SK-N-SH treated with all-trans-retinoic acid at 6 μM for 48 hours (cell line): ENCODE measurements at regions not wholly inside any gene's neighbourhood (a gene's known extent, or its start where the extent isn't known, plus 50 kb on each side); places are given as distances from the start of the nearest gene placed in this dataset.

ENCODE experiments used
- ATAC-seq: fragments of 200-7000 bp; cut with Tn5 transposase; 3 replicates; pipeline ENCODE4 v1.9.1; 2020; ENCODE audit warnings: mild to moderate bottlenecking, moderate library complexity
- ARNTL ChIP-seq: fragments of 450-650 bp; formaldehyde crosslinking; IDR thresholded peaks from 2 replicates; pipeline ENCODE4 v1.5.0; 2020; ENCODE audit warnings: low read depth, mild to moderate bottlenecking, moderate library complexity, borderline replicate concordance
- BACH2 ChIP-seq: fragments of 250-450 bp; sonication (Bioruptor Pico); IDR thresholded peaks from 2 replicates; pipeline ENCODE4 v1.9.0; 2021; ENCODE audit warnings: mild to moderate bottlenecking, borderline replicate concordance
- GLIS3 ChIP-seq: fragments of 250-450 bp; sonication (Bioruptor Pico); IDR thresholded peaks from 2 replicates; pipeline ENCODE4 v1.5.0; 2020; ENCODE audit warnings: mild to moderate bottlenecking, moderate library complexity
- OSR1 ChIP-seq: fragments of 250-450 bp; sonication (Bioruptor Pico); IDR thresholded peaks from 2 replicates; pipeline ENCODE4 v1.8.0; 2022; ENCODE audit warnings: moderate library complexity, mild to moderate bottlenecking, inconsistent platforms
- PPARA ChIP-seq: fragments of 250-450 bp; sonication (Bioruptor Pico); IDR thresholded peaks from 2 replicates; pipeline ENCODE4 v1.5.0; 2020; ENCODE audit warnings: mild to moderate bottlenecking, borderline replicate concordance
- SNAI2 ChIP-seq: fragments of 250-450 bp; sonication (Bioruptor Pico); IDR thresholded peaks from 2 replicates; pipeline ENCODE4 v1.5.0; 2020; ENCODE audit warnings: mild to moderate bottlenecking, moderate library complexity
- TOX ChIP-seq: fragments of 250-450 bp; sonication (Bioruptor Pico); IDR thresholded peaks from 2 replicates; pipeline ENCODE4 v1.8.0; 2021; ENCODE audit warnings: mild to moderate bottlenecking, moderate library complexity, borderline replicate concordance
- ZFP30 ChIP-seq: fragments of 450-650 bp; formaldehyde crosslinking; IDR thresholded peaks from 2 replicates; pipeline ENCODE4 v1.5.0; 2022; ENCODE audit warnings: mild to moderate bottlenecking, moderate library complexity
- ZNF565 ChIP-seq: fragments of 450-650 bp; formaldehyde crosslinking; conservative IDR thresholded peaks from 2 replicates; pipeline ENCODE4 v1.5.0; 2020; ENCODE audit warnings: low read depth, mild to moderate bottlenecking, moderate library complexity
- ZNF70 ChIP-seq: fragments of 450-650 bp; formaldehyde crosslinking; IDR thresholded peaks from 2 replicates; pipeline ENCODE4 v1.5.0; 2020; ENCODE audit warnings: mild to moderate bottlenecking, moderate library complexity
- ZNF8 ChIP-seq: fragments of 450-650 bp; formaldehyde crosslinking; IDR thresholded peaks from 2 replicates; pipeline ENCODE4 v1.5.0; 2020; ENCODE audit warnings: mild to moderate bottlenecking, moderate library complexity
- TF ChIP-seq, protein P1 (sequence below): fragments of 250-450 bp; sonication (Bioruptor Pico); IDR thresholded peaks from 2 replicates; pipeline ENCODE4 v1.5.1; 2021; ENCODE audit warnings: mild to moderate bottlenecking, moderate library complexity
- TF ChIP-seq, protein P2 (sequence below): fragments of 250-450 bp; sonication (Bioruptor Pico); IDR thresholded peaks from 2 replicates; pipeline ENCODE4 v1.8.0; 2020; ENCODE audit warnings: mild to moderate bottlenecking, moderate library complexity, borderline replicate concordance
- TF ChIP-seq, protein P3 (sequence below): fragments of 250-450 bp; sonication (Bioruptor Pico); IDR thresholded peaks from 2 replicates; pipeline ENCODE4 v1.5.0; 2020; ENCODE audit warnings: mild to moderate bottlenecking, moderate library complexity
- TF ChIP-seq, protein P4 (sequence below): fragments of 250-450 bp; sonication (Bioruptor Pico); IDR thresholded peaks from 2 replicates; pipeline ENCODE4 v1.8.0; 2021; ENCODE audit warnings: low read depth, mild to moderate bottlenecking, moderate library complexity, borderline replicate concordance

DNA sequence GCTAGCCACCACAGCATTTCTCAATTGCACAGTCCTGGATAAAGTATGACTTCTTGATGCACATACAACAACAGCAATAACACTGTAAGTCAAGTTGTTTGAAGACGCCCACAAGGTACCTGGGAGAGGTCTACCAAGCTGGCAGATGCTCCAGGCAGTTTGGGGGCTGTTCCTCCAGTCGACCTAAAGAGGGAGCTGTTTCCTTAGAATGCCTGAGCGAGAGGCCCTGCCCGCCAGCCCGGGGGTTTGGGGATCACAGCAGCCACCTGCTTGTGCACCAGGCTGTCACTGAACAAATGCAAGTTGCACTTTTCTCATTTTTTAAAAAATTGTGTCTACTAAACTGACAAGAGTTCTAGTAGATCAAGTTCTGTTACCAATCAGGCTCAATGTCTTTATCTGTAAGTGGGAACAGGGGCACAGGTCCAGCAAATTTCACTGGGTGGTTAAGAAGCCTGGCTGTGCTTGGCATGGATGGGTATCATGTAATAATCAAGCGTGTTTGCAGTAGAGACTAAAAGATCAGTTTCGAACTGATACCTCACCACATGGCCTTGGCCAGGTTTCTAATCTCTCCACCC, 193.8 kb upstream of the ADO start:
- TF ChIP-seq, protein P1, sequence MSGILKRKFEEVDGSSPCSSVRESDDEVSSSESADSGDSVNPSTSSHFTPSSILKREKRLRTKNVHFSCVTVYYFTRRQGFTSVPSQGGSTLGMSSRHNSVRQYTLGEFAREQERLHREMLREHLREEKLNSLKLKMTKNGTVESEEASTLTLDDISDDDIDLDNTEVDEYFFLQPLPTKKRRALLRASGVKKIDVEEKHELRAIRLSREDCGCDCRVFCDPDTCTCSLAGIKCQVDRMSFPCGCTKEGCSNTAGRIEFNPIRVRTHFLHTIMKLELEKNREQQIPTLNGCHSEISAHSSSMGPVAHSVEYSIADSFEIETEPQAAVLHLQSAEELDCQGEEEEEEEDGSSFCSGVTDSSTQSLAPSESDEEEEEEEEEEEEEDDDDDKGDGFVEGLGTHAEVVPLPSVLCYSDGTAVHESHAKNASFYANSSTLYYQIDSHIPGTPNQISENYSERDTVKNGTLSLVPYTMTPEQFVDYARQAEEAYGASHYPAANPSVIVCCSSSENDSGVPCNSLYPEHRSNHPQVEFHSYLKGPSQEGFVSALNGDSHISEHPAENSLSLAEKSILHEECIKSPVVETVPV (CRISPR knock-in tag), result no peak
- no peak for TF ChIP-seq ZFP30
- TF ChIP-seq ARNTL (CRISPR knock-in tag), result no peak
- TF ChIP-seq PPARA (CRISPR knock-in tag), result no peak
- peak; percentile 90 for ATAC-seq

DNA sequence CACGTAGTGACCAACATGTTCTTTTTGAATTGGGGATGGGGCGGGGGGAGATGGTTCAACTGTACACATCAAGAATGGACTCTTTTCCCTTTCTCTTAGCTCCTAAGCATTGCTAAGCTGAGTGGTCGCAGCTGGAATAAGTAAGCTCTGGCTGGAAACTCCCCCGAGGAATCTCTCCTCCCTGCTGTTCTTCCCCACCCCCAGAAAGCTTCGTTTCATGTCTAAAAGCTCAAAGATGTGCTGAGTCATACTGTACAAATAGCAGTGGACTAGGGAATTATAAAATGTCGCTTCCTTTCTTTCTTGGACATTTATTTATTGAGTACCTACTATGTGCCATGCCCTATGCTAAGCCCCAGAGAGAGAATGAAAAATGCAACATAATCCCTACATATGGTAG, 191.1 kb upstream of the ADO start:
- ATAC-seq, result no peak
- TF ChIP-seq ZNF70 (CRISPR knock-in tag), result no peak
- no peak for TF ChIP-seq PPARA (CRISPR knock-in tag)
- TF ChIP-seq, protein P1 (CRISPR knock-in tag), result no peak
- TF ChIP-seq ZNF565 (CRISPR knock-in tag), result no peak

DNA sequence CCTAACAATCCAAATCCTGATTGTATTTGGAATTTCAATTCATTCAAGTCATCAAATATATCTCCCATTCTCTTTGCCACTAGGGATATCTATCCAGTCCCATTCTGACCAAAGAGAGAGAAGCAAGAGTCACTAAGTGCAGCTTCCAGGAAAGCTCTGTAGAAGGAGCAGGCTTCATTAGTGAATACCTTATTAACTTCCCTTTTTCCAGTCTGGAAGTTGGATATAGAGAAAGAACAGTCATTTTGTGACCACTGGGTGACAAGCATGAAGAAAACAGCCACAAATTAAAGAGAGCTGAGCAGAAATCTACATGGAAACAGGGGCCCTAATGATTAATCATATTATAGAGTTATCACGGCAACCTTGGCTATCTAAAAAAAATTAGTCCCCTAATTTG, 190.7 kb upstream of the ADO start:
- TF ChIP-seq TOX, result no peak
- TF ChIP-seq GLIS3 (CRISPR knock-in tag), result no peak
- no peak for TF ChIP-seq OSR1 (CRISPR knock-in tag)
- TF ChIP-seq PPARA (CRISPR knock-in tag), result no peak
- TF ChIP-seq, protein P2, sequence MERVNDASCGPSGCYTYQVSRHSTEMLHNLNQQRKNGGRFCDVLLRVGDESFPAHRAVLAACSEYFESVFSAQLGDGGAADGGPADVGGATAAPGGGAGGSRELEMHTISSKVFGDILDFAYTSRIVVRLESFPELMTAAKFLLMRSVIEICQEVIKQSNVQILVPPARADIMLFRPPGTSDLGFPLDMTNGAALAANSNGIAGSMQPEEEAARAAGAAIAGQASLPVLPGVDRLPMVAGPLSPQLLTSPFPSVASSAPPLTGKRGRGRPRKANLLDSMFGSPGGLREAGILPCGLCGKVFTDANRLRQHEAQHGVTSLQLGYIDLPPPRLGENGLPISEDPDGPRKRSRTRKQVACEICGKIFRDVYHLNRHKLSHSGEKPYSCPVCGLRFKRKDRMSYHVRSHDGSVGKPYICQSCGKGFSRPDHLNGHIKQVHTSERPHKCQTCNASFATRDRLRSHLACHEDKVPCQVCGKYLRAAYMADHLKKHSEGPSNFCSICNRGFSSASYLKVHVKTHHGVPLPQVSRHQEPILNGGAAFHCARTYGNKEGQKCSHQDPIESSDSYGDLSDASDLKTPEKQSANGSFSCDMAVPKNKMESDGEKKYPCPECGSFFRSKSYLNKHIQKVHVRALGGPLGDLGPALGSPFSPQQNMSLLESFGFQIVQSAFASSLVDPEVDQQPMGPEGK (CRISPR knock-in tag), result no peak
- TF ChIP-seq ZNF8 (CRISPR knock-in tag), result no peak
- TF ChIP-seq, protein P3, sequence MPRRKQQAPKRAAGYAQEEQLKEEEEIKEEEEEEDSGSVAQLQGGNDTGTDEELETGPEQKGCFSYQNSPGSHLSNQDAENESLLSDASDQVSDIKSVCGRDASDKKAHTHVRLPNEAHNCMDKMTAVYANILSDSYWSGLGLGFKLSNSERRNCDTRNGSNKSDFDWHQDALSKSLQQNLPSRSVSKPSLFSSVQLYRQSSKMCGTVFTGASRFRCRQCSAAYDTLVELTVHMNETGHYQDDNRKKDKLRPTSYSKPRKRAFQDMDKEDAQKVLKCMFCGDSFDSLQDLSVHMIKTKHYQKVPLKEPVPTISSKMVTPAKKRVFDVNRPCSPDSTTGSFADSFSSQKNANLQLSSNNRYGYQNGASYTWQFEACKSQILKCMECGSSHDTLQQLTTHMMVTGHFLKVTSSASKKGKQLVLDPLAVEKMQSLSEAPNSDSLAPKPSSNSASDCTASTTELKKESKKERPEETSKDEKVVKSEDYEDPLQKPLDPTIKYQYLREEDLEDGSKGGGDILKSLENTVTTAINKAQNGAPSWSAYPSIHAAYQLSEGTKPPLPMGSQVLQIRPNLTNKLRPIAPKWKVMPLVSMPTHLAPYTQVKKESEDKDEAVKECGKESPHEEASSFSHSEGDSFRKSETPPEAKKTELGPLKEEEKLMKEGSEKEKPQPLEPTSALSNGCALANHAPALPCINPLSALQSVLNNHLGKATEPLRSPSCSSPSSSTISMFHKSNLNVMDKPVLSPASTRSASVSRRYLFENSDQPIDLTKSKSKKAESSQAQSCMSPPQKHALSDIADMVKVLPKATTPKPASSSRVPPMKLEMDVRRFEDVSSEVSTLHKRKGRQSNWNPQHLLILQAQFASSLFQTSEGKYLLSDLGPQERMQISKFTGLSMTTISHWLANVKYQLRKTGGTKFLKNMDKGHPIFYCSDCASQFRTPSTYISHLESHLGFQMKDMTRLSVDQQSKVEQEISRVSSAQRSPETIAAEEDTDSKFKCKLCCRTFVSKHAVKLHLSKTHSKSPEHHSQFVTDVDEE (CRISPR knock-in tag), result no peak

DNA sequence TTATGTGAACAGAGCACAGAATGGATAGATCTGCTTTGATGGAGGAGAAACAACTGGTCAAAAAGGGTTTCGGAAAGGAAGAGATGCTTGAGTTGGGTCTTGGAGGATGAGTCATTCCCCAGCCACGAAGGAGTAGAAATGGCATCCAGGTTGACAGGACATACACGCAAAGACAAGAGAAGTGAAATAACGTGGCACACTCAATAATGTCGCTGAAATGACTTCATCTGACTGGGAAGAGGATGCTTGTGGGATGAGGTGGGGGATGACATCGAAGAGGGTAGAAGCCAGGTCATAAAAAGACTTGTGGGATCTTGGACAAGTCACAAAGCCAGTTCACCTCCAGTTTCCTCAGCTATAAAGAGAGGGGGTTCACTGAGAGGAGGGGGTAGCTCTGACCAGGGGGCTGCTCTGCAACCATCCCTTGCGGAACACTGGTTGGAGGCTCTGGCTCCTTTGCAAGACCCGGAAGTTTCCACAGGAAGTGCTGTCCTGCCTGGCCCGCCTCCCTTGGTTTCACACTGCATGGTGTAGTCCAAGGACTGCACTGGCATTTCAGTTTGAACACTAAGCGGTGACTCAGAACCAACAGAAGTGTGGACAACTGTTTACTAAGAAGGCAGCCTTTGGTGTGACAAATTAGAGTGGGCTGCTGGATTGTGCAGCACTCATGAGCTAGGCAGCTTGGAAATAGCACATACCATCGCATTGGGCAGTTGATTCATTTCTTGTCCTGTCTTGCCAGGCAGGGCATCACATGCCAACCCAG, 189.9 kb upstream of the ADO start:
- TF ChIP-seq, protein P4, sequence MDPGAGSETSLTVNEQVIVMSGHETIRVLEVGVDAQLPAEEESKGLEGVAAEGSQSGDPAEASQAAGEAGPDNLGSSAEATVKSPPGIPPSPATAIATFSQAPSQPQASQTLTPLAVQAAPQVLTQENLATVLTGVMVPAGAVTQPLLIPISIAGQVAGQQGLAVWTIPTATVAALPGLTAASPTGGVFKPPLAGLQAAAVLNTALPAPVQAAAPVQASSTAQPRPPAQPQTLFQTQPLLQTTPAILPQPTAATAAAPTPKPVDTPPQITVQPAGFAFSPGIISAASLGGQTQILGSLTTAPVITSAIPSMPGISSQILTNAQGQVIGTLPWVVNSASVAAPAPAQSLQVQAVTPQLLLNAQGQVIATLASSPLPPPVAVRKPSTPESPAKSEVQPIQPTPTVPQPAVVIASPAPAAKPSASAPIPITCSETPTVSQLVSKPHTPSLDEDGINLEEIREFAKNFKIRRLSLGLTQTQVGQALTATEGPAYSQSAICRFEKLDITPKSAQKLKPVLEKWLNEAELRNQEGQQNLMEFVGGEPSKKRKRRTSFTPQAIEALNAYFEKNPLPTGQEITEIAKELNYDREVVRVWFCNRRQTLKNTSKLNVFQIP (CRISPR knock-in tag), result no peak
- no peak for TF ChIP-seq PPARA (CRISPR knock-in tag)
- no peak for TF ChIP-seq BACH2
- no peak for TF ChIP-seq OSR1 (CRISPR knock-in tag)
- TF ChIP-seq SNAI2, result no peak
- no peak for TF ChIP-seq ARNTL (CRISPR knock-in tag)
- TF ChIP-seq ZNF8 (CRISPR knock-in tag), result no peak
- TF ChIP-seq, all 23 proteins: peak for 0
- ATAC-seq, result peak; percentile 70; the same call in 2 of the 3 replicates

More for the DNA sequence above, 190.7 kb upstream of the ADO start:
- ATAC-seq, result no peak
